PC-3 (cell line): ENCODE measurements at regions not wholly inside any gene's neighbourhood (a gene's known extent, or its start where the extent isn't known, plus 50 kb on each side); places are given as distances from the start of the nearest gene placed in this dataset.

Source experiments
- ATAC-seq: fragments of 200-7000 bp; cut with Tn5 transposase; 2 replicates; pipeline ENCODE4 v1.9.1; 2020; ENCODE audit warnings: mild to moderate bottlenecking, moderate library complexity
- BruUV-seq: library from RNA; stranded (reverse); fragments of 400-500 nt; replicated peaks from 2 replicates; lab custom pipeline; 2021; lab: Mats Ljungman, UMichigan
- CTCF ChIA-PET: fragments of 300-600 bp; sonication (Branson Sonifier 250); formaldehyde crosslinking; loops from one replicate; lab custom pipeline; 2022; ENCODE audit warnings: antibody characterized with exemption; lab: Charles Lee
- POLR2A ChIA-PET: fragments of 300-600 bp; sonication (Branson Sonifier 250); formaldehyde crosslinking; loops from one replicate; lab custom pipeline; 2022; ENCODE audit warnings: antibody characterized with exemption; ENCODE audit not compliant: unreplicated experiment; lab: Charles Lee
- DNase-seq: peaks from one replicate; pipeline ENCODE4 v3.0.0-alpha.2; 2015
- H2AFZ ChIP-seq: fragments of 300-600 bp; sonication (generic); 2 replicates; pipeline ENCODE4 v1.6.0; 2016; ENCODE audit warnings: antibody characterized with exemption, low read length
- H3F3A ChIP-seq: fragments of 300-600 bp; sonication (generic); one replicate; pipeline ENCODE4 v1.6.0; 2017; ENCODE audit warnings: antibody characterized with exemption, low read length, control low read depth, mild to moderate bottlenecking; ENCODE audit not compliant: unreplicated experiment
- H3K27ac ChIP-seq: fragments of 300-600 bp; sonication (generic); 2 replicates; pipeline ENCODE4 v1.5.1; 2016; ENCODE audit warnings: mild to moderate bottlenecking, low read length
- H3K27me3 ChIP-seq: fragments of 300-600 bp; sonication (generic); 2 replicates; pipeline ENCODE4 v1.6.1; 2016; ENCODE audit warnings: low read length, mixed read lengths
- H3K36me3 ChIP-seq: fragments of 300-600 bp; sonication (generic); 2 replicates; pipeline ENCODE4 v1.6.1; 2016; ENCODE audit warnings: low read depth, mixed run types, low read length, mixed read lengths
- H3K4me1 ChIP-seq: fragments of 300-600 bp; sonication (generic); 2 replicates; pipeline ENCODE4 v1.5.1; 2016; ENCODE audit warnings: low read length; ENCODE audit not compliant: insufficient read depth
- H3K4me2 ChIP-seq: fragments of 300-600 bp; sonication (generic); 2 replicates; pipeline ENCODE4 v1.6.0; 2016; ENCODE audit warnings: low read length
- H3K4me3 ChIP-seq: fragments of 300-600 bp; sonication (generic); 2 replicates; pipeline ENCODE4 v1.5.1; 2016; ENCODE audit warnings: mild to moderate bottlenecking, low read length, mixed read lengths
- H3K79me2 ChIP-seq: fragments of 300-600 bp; sonication (generic); 2 replicates; pipeline ENCODE4 v1.6.1; 2017; ENCODE audit warnings: low read length, mixed read lengths
- H3K9ac ChIP-seq: fragments of 300-600 bp; sonication (generic); 2 replicates; pipeline ENCODE4 v1.6.0; 2016; ENCODE audit warnings: mild to moderate bottlenecking, low read length
- H3K9me2 ChIP-seq: fragments of 300-600 bp; sonication (generic); replicated peaks from 2 replicates; pipeline ENCODE4 v1.6.1; 2016; ENCODE audit warnings: mixed run types, low read length, mixed read lengths
- H3K9me3 ChIP-seq: fragments of 300-600 bp; sonication (generic); 2 replicates; pipeline ENCODE4 v1.6.1; 2016; ENCODE audit warnings: low read length, mixed read lengths
- H4K20me1 ChIP-seq: fragments of 300-600 bp; sonication (generic); 2 replicates; pipeline ENCODE4 v1.6.1; 2016; ENCODE audit warnings: low read length, mixed read lengths
- EZH2 ChIP-seq: fragments of 300-600 bp; sonication (generic); IDR thresholded peaks from one replicate; pipeline ENCODE4 v1.6.1; 2017; ENCODE audit warnings: antibody characterized with exemption, mild to moderate bottlenecking, low read length; ENCODE audit not compliant: unreplicated experiment
- EZH2phosphoT487 ChIP-seq: fragments of 300-600 bp; sonication (generic); IDR thresholded peaks from 2 replicates; pipeline ENCODE4 v1.6.1; 2018; ENCODE audit warnings: mild to moderate bottlenecking, antibody characterized with exemption, low read length, borderline replicate concordance
- intact Hi-C: fragments of 100-400 bp; cut with micrococcal nuclease; formaldehyde crosslinking; loops from 2 replicates; pipeline ENCODE4 v1.9.0; 2023
- TF ChIP-seq, protein P1 (sequence below): fragments of 300-600 bp; sonication (generic); conservative IDR thresholded peaks from 2 replicates; pipeline ENCODE4 v1.5.1; 2017; ENCODE audit warnings: antibody characterized with exemption, low read depth, mild to moderate bottlenecking, low read length

DNA sequence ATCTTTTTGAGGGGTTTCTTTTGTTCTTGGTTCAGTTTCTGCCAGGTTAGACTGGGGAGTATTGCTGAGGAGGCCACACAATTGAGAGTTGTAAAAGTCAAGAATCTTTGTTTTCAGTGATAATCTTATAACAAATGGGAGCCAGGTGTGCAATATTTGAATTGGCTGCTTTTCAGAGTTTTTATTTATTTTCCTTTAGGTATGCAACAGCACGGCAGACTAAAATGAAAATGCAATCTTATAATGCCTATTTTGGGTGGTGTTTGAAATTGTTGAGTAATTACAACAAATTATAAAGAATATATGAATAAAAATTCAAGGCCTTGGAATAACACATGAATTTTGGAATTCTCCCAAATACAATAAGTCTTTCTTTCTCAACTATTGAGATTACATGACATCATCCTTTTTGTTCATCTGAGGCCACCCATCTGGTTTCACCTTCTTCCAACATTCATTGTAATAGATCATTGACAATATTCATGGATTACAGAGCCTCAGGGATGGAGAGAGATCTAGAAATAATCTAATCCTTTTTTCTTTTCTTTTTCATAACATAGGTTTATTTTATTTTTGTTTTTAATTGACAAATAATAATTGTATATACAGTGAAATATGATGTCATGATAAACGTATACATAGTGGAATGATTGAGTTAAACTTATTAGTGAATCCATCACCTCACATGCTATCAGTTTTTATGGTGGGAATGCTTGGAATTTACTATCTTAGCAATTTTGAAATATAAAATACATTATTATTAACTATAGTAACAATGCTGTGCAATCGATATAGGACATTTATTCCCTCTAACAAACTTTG, 1061.0 kb downstream of the NR2F1-AS1 start:
- DNase-seq (peak; percentile 23), ATAC-seq (no peak; the same call in 1 of the 2 replicates)
- Histone ChIP-seq H3K9me3 (no peaks in the 10 kb centered on the region), H3K27me3 (no peaks in the 10 kb centered on the region), H3K9ac (no peak overlapping the region), H3K4me1 (no peaks in the 10 kb centered on the region; the same call in 1 of the 2 replicates), H3K4me2 (no peak overlapping the region), H4K20me1 (no peaks in the 10 kb centered on the region), H3K9me2 (no peaks in the 10 kb centered on the region), H3K36me3 (no peaks in the 10 kb centered on the region), H3K79me2 (no peaks in the 10 kb centered on the region), H3F3A (no peaks in the 10 kb centered on the region), H3K27ac (no peak overlapping the region), H3K4me3 (no peak overlapping the region), H2AFZ (no peak overlapping the region)
- CTCF ChIA-PET, result no interaction called here
- no TSS peak for BruUV-seq
- TF ChIP-seq EZH2phosphoT487 (no peak), EZH2 (no peak)
- TF ChIP-seq, protein P1, sequence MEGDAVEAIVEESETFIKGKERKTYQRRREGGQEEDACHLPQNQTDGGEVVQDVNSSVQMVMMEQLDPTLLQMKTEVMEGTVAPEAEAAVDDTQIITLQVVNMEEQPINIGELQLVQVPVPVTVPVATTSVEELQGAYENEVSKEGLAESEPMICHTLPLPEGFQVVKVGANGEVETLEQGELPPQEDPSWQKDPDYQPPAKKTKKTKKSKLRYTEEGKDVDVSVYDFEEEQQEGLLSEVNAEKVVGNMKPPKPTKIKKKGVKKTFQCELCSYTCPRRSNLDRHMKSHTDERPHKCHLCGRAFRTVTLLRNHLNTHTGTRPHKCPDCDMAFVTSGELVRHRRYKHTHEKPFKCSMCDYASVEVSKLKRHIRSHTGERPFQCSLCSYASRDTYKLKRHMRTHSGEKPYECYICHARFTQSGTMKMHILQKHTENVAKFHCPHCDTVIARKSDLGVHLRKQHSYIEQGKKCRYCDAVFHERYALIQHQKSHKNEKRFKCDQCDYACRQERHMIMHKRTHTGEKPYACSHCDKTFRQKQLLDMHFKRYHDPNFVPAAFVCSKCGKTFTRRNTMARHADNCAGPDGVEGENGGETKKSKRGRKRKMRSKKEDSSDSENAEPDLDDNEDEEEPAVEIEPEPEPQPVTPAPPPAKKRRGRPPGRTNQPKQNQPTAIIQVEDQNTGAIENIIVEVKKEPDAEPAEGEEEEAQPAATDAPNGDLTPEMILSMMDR, result no peak
- intact Hi-C loops, result no loop called here
- POLR2A ChIA-PET, result no interaction called here

GRCh38 chr5:92518318-92518904, 1062.6 kb downstream of the NR2F1-AS1 start:
- Histone ChIP-seq H2AFZ (peak overlapping the region; percentile 77), H3K27me3 (no peaks in the 10 kb centered on the region), H3K4me2 (no peak overlapping the region), H4K20me1 (no peaks in the 10 kb centered on the region), H3K79me2 (no peaks in the 10 kb centered on the region), H3K4me3 (no peak overlapping the region), H3K9ac (no peak overlapping the region), H3K9me2 (no peaks in the 10 kb centered on the region), H3K4me1 (no peaks in the 10 kb centered on the region; the same call in 1 of the 2 replicates), H3F3A (no peaks in the 10 kb centered on the region), H3K27ac (no peak overlapping the region), H3K9me3 (no peaks in the 10 kb centered on the region), H3K36me3 (no peaks in the 10 kb centered on the region)
- DNase-seq (peak; percentile 58), ATAC-seq (peak; percentile 85)
- TF ChIP-seq EZH2 (no peak), EZH2phosphoT487 (no peak)
- TF ChIP-seq, protein P1, result peak; percentile 73
- intact Hi-C loops, result loop anchor here (1.0 kb wide), 2 partner anchors 34 to 320 kb away; no protein-coding TSS in a partner anchor
- BruUV-seq, result no TSS peak
- POLR2A ChIA-PET, result no interaction called here
- CTCF ChIA-PET, result interaction anchor here (0.6 kb wide), 1 partner anchor 125 kb away, joined by 5 read pairs; no protein-coding TSS in a partner anchor
